Nephron (organoid): ENCODE measurements at regions not wholly inside any gene's neighbourhood (a gene's known extent, or its start where the extent isn't known, plus 50 kb on each side); places are given as distances from the start of the nearest gene placed in this dataset.

Source experiments
- H3K27ac Mint-ChIP-seq, 3 experiments: 2 replicates each; pipeline ENCODE4 v1.8.0; 2020; ENCODE audit warnings: mixed read lengths in 3 of 3, mild to moderate bottlenecking in 2 of 3, moderate library complexity in 1 of 3
- H3K27me3 Mint-ChIP-seq: 2 replicates; pipeline ENCODE4 v1.8.0; 2021; ENCODE audit warnings: low read depth, mild to moderate bottlenecking, moderate library complexity, mixed read lengths
- H3K36me3 Mint-ChIP-seq: 2 replicates; pipeline ENCODE4 v1.8.0; 2020; ENCODE audit warnings: low read depth, mixed read lengths
- H3K4me1 Mint-ChIP-seq: 2 replicates; pipeline ENCODE4 v1.8.0; 2020; ENCODE audit warnings: mixed read lengths
- H3K4me3 Mint-ChIP-seq, 3 experiments: 2 replicates each; pipeline ENCODE4 v1.8.0; 2020; ENCODE audit warnings: mild to moderate bottlenecking in 3 of 3, mixed read lengths in 3 of 3, moderate library complexity in 2 of 3
- H3K9me3 Mint-ChIP-seq: 2 replicates; pipeline ENCODE4 v1.8.0; 2020; ENCODE audit warnings: mixed read lengths
- CTCF ChIP-seq, 3 experiments: fragments of 200-600 bp; sonication (generic); IDR thresholded peaks; one replicate each; pipeline ENCODE4 v1.5.0; 2021; ENCODE audit warnings: antibody characterized with exemption in 3 of 3; ENCODE audit not compliant: unreplicated experiment in 3 of 3

- Mint-ChIP-seq H3K27me3 (no peaks in the 10 kb centered on the region), H3K9me3 (peaks cover 8% of the 10 kb centered on the region), H3K27ac (no peak overlapping the region), H3K4me1 (peaks cover 12% of the 10 kb centered on the region), H3K4me3 (no peak overlapping the region), H3K36me3 (peaks cover under 1% of the 10 kb centered on the region)
- no peak for TF ChIP-seq CTCF (IDR thresholded peaks at IDR 0.05; ENCODE audit: unreplicated experiment in 3 of 3)
Measured at GRCh38 chr4:138758196-138758595, 257.4 kb upstream of the NOCT start.

GRCh38 chr4:138757432-138757831, 258.1 kb upstream of the NOCT start:
- no peak overlapping the region for H3K4me3 Mint-ChIP-seq
- peaks cover 7% of the 10 kb centered on the region for H3K36me3 Mint-ChIP-seq
- peaks cover 16% of the 10 kb centered on the region for H3K9me3 Mint-ChIP-seq
- no peaks in the 10 kb centered on the region for H3K27me3 Mint-ChIP-seq
- no peak for TF ChIP-seq CTCF (IDR thresholded peaks at IDR 0.05; ENCODE audit: unreplicated experiment in 3 of 3)
- peaks cover 12% of the 10 kb centered on the region for H3K4me1 Mint-ChIP-seq
- H3K27ac Mint-ChIP-seq = no peak overlapping the region

- peaks cover 12% of the 10 kb centered on the region for H3K4me1 Mint-ChIP-seq
- H3K9me3 Mint-ChIP-seq = peaks cover 21% of the 10 kb centered on the region
- H3K27ac Mint-ChIP-seq = no peak overlapping the region
- no peak overlapping the region for H3K4me3 Mint-ChIP-seq
- TF ChIP-seq CTCF (IDR thresholded peaks at IDR 0.05; ENCODE audit: unreplicated experiment in 3 of 3) = no peak
- no peaks in the 10 kb centered on the region for H3K27me3 Mint-ChIP-seq
- H3K36me3 Mint-ChIP-seq = peaks cover 10% of the 10 kb centered on the region
Measured at GRCh38 chr4:138756519-138756918, 259.1 kb upstream of the NOCT start.

- Mint-ChIP-seq H3K4me3 (no peak overlapping the region), H3K9me3 (peaks cover 26% of the 10 kb centered on the region), H3K4me1 (peaks cover 12% of the 10 kb centered on the region), H3K36me3 (peaks cover 10% of the 10 kb centered on the region), H3K27ac (no peak overlapping the region), H3K27me3 (no peaks in the 10 kb centered on the region)
- no peak for TF ChIP-seq CTCF (IDR thresholded peaks at IDR 0.05; ENCODE audit: unreplicated experiment in 3 of 3)
Measured at GRCh38 chr4:138751309-138751708, 264.3 kb upstream of the NOCT start.

- no peak overlapping the region for H3K4me3 Mint-ChIP-seq
- peaks cover 26% of the 10 kb centered on the region for H3K9me3 Mint-ChIP-seq
- peaks cover 12% of the 10 kb centered on the region for H3K4me1 Mint-ChIP-seq
- no peak for TF ChIP-seq CTCF (IDR thresholded peaks at IDR 0.05; ENCODE audit: unreplicated experiment in 3 of 3)
- H3K36me3 Mint-ChIP-seq = peaks cover 10% of the 10 kb centered on the region
- H3K27ac Mint-ChIP-seq = no peak overlapping the region
- no peaks in the 10 kb centered on the region for H3K27me3 Mint-ChIP-seq
Measured at GRCh38 chr4:138749303-138749702, 266.3 kb upstream of the NOCT start.

- TF ChIP-seq CTCF (IDR thresholded peaks at IDR 0.05; ENCODE audit: unreplicated experiment in 3 of 3) = no peak
- Mint-ChIP-seq H3K9me3 (peaks cover 6% of the 10 kb centered on the region), H3K4me1 (peaks cover 24% of the 10 kb centered on the region), H3K27me3 (no peaks in the 10 kb centered on the region), H3K27ac (peak overlapping the region in 1 of 3 experiments; percentile 43), H3K4me3 (no peak overlapping the region), H3K36me3 (no peaks in the 10 kb centered on the region)
Measured at GRCh38 chr4:138741766-138742377, 273.7 kb upstream of the NOCT start.
